Cardiac fibroblast (primary cell): ENCODE measurements at regions not wholly inside any gene's neighbourhood (a gene's known extent, or its start where the extent isn't known, plus 50 kb on each side); places are given as distances from the start of the nearest gene placed in this dataset.

Source experiments
- DNase-seq, 2 donors: peaks; one replicate each; pipeline versions ENCODE4 v3.0.0 to v3.0.0-alpha.2; 2010; ENCODE audit warnings: low read depth in 2 of 2
- H3K4me3 ChIP-seq, 2 donors: replicated peaks in 1 of 2; 1 replicate in 1 of 2; 2 replicates in 1 of 2; pipeline ENCODE4 v1.5.1; 2011; ENCODE audit warnings: low read depth in 2 of 2, low read length in 2 of 2, mild to moderate bottlenecking in 2 of 2, moderate library complexity in 1 of 2
- TF ChIP-seq, protein P1 (sequence below): IDR thresholded peaks from one replicate; pipeline ENCODE4 v1.5.1; 2011; ENCODE audit warnings: low read depth, mild to moderate bottlenecking, low read length, inconsistent platforms

DNA sequence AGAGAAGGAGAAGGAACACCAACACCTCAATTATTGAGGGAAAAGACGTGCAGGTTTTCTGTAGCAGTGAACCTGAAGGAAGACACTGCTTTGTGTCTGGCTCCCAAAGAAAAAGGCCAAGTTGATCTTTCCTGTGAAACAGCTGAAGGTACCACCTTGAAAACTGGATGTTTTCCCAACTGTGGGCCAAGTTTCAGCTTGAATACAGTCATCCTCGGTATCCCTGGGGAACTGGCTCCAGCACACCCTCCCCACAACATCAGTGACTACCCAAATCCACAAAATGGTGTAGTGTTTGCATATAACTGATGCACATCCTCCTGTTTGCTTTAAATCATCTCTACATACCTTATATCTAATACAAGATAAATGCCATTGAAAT, 297.0 kb upstream of the PITRM1 start:
- no peak overlapping the region for H3K4me3 ChIP-seq
- TF ChIP-seq, protein P1, sequence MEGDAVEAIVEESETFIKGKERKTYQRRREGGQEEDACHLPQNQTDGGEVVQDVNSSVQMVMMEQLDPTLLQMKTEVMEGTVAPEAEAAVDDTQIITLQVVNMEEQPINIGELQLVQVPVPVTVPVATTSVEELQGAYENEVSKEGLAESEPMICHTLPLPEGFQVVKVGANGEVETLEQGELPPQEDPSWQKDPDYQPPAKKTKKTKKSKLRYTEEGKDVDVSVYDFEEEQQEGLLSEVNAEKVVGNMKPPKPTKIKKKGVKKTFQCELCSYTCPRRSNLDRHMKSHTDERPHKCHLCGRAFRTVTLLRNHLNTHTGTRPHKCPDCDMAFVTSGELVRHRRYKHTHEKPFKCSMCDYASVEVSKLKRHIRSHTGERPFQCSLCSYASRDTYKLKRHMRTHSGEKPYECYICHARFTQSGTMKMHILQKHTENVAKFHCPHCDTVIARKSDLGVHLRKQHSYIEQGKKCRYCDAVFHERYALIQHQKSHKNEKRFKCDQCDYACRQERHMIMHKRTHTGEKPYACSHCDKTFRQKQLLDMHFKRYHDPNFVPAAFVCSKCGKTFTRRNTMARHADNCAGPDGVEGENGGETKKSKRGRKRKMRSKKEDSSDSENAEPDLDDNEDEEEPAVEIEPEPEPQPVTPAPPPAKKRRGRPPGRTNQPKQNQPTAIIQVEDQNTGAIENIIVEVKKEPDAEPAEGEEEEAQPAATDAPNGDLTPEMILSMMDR = no peak
- peak; percentile 59 to 83 for DNase-seq

DNA sequence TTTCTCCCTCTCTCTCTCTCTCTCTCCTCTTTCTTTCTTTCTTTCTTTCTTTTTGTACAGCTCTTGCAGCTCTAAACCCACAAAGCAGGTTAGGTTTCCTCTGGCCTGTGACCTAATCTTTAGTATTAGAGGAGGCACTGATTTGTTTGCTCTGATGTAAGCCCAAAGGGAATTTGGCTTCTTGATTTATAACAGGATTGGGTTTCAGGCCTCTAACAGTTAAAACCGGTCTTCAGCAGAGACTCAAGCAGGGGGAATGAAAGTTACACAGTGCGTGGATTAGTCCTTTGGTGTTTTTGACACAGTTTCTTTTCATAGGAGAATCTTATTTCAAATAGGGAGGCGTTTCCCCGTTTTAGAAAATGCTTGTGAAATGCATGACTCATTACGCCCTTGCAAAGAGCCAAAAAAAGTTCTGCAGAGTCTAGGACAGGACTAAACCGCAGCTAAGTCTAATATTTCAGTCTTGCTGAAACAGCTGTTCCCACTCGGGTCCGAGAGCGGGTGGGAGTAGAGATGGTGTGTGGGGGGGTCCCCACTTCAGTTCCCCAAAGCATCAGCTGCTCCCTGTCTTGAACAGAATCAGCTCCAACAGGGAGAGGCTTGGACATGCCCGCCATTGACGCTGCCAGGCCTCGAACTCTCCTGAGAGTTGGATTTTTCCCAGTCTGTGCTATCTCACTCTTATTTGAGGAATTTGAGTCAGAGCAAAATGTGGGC, 296.5 kb upstream of the PITRM1 start:
- TF ChIP-seq, protein P1 = no peak
- peak; percentile 95 to 97 for DNase-seq
- H3K4me3 ChIP-seq = no peak overlapping the region

DNA sequence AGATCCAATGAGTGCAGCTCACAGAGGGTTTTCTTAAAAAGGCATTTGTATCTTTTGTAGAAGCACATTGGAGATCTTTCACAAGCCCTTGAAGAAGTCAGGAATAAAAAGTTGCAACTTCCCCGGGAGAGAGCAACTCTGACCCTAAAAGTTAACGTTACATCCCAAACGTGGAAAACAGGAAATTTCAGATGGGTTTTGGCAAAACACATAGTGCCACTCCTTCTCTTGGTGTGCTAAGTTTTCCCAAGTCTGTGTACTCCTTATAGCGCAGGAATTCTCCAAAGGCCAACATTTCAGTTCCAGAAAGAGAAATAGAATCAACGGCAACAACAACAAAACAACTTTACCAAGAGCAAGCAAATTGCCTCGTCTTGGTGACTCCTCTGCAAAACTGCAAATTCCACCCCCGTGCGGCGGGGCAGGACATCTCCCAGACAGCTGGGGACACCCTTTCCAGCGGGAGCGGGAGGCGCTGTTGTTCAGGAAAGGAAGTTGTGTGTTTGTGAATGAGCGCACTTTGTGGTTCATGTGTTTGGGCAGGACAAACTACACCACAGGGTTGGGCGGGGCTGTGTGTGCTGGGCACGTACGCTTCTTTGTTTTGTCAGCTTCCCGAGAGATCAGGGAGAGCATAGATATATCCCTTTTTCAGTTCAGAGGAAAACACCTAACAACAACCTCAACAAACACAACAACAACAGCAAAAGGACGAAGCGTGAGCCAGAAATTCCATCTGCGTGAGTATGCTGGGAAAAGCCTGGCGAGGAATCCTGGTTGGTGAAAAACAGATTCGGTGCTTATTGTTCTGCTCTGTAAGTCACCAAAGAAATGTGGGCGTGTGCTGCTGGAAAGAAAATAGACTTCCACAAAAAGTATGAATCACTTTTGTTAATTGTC, 294.7 kb upstream of the PITRM1 start:
- H3K4me3 ChIP-seq = peak overlapping the region in 1 of 2 donors; percentile 31
- TF ChIP-seq, protein P1 = peak; percentile 75
- peak; percentile 98 to 100 for DNase-seq

DNA sequence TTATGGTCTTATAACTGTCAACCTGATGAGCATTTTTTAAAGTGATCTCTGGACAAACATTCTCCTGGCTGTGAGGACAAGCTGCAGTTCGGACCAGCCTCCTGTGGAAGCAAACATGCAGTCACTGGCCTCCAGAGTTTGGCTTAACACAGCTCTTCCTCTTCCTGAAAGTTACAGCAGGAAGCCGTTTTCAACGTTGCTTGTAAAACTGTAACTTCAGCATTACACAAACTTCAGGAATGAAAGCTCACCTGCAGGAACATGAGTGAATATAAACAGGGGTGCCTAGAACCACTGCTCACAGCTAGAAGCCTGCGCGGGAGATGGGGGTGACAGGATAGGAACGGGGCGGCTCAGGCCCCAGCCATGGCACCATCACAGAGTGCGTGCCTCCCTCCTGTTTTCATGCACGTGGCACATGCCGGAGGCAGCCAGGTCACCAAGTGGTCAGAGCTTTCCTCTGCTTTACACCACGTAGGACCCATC, 292.9 kb upstream of the PITRM1 start:
- peak in 1 of 2 donors; percentile 30 for DNase-seq
- TF ChIP-seq, protein P1 = no peak
- no peak overlapping the region for H3K4me3 ChIP-seq

DNA sequence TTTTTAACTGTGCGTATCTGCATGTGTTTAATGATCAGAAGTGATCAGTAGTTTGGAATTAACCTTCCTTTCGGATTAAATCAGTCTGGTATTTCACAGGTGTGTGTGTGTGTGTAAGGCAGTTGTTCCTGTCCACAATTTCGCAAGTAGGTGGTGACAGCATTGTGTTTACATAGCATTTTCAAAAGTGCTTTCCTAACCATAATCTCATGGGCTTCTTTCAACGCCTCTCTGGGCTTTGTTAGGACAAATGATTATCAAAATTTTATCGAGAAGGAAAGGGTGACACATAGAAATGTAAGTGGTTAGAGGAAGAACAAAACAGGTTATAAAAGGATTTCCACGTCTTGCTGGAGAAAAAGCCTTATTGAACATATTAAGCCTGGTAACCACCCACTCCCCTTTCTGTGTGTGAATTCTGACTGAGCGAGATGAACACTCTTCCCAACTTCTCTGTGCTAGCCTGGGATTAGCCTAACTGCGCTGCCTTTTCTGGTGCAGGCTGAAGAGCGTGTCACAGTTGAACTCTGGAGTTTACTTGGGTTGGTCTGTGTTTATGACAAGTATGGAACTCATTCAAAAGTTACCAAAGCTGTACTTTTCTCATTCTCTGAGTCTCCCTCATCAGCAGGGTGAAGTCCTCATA, 292.3 kb upstream of the PITRM1 start:
- peak; percentile 26 to 67 for DNase-seq
- TF ChIP-seq, protein P1 = no peak
- no peak overlapping the region for H3K4me3 ChIP-seq

DNA sequence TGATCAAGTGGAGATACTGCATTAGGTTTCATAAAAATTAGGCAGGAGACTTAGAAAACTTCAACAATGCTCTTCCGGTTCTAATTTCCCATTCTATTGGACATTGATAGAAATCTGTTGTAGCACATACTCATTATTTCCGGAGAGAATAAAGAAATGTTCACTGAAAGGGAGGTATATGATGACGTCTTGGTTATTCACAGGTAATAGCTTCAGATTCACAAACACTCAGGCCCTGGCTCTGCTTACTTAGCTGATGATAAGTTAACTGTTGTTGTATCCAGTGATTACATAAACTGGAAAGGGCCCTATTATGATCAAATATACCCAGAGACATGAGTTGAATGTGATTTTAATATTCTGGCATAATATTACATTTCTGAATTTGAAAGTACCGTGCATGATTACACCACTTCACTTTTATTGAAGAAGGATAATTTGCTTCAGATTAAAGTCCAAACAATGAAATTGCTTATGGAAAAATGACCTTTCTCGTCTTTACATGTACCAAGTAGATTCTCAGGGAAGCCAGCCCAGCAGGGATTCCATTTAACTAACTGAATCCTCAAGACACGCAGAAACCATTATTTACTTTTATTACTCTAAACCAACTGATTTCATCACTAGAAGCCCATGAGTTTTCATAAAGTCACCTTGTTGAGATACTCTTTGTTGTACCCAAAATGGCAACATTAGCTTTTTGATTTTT, 288.0 kb upstream of the PITRM1 start:
- H3K4me3 ChIP-seq = no peak overlapping the region
- no peak for DNase-seq
- TF ChIP-seq, protein P1 = no peak
